HepG2 (cell line): ENCODE measurements at regions not wholly inside any gene's neighbourhood (a gene's known extent, or its start where the extent isn't known, plus 50 kb on each side); places are given as distances from the start of the nearest gene placed in this dataset.

Source experiments
- ATAC-seq: fragments of 200-7000 bp; cut with Tn5 transposase; 3 replicates; pipeline ENCODE4 v1.9.1; 2020; ENCODE audit warnings: mild to moderate bottlenecking, moderate library complexity
- BruUV-seq: library from RNA; stranded (reverse); fragments of 400-500 nt; replicated peaks from 2 replicates; lab custom pipeline; 2021; lab: Mats Ljungman, UMichigan
- CTCF ChIA-PET: fragments of 300-600 bp; formaldehyde crosslinking; extraction: SDS; loops from one replicate; lab custom pipeline; 2021; ENCODE audit warnings: low total read pairs, inconsistent platforms, low intra/inter-chr PET ratio; lab: Yijun Ruan, JAX
- POLR2A ChIA-PET: fragments of 350-600 bp; sonication (Branson Sonifier 250); formaldehyde crosslinking; loops from one replicate; lab custom pipeline; 2020; ENCODE audit warnings: antibody characterized with exemption, inconsistent platforms; lab: Yijun Ruan, JAX
- DNase-seq: peaks from one replicate; pipeline ENCODE4 v3.0.0-alpha.2; 2015; ENCODE audit warnings: low spot score
- FAIRE-seq: peaks from 3 replicates; lab custom pipeline; 2011; peaks lifted over from hg19 to GRCh38; lab: Jason Lieb, UNC
- H2AFZ ChIP-seq: one replicate; pipeline ENCODE4 v1.6.1; 2011; ENCODE audit warnings: low read length, inconsistent platforms
- H3K27ac ChIP-seq: fragments of 300-600 bp; 3 replicates; pipeline ENCODE4 v1.8.0; 2011; ENCODE audit warnings: mixed run types, mild to moderate bottlenecking, mixed read lengths, low read length, inconsistent platforms; ENCODE audit not compliant: insufficient read depth; ENCODE audit errors: extremely low read length
- H3K27me3 ChIP-seq, 2 experiments: fragments of 200-600 bp in 1 of 2; 2 replicates in 1 of 2; 3 replicates in 1 of 2; pipeline versions ENCODE4 v1.6.0 to v1.8.0; 2011; ENCODE audit warnings: low read length in 2 of 2, mild to moderate bottlenecking in 2 of 2, moderate library complexity in 2 of 2, inconsistent platforms in 1 of 2; ENCODE audit not compliant: insufficient read depth in 2 of 2, control insufficient read depth in 1 of 2
- H3K36me3 ChIP-seq, 2 experiments: fragments of 200-600 bp in 1 of 2; replicated peaks in 1 of 2; 2 replicates in 1 of 2; 3 replicates in 1 of 2; pipeline versions ENCODE4 v1.5.1 to v1.8.0; 2011; ENCODE audit warnings: low read length in 2 of 2, inconsistent platforms in 1 of 2; ENCODE audit not compliant: insufficient read depth in 2 of 2, control insufficient read depth in 1 of 2
- H3K4me1 ChIP-seq: 2 replicates; pipeline ENCODE4 v1.5.1; 2012; ENCODE audit warnings: low read length, inconsistent platforms; ENCODE audit not compliant: insufficient read depth
- H3K4me2 ChIP-seq: 2 replicates; pipeline ENCODE4 v1.6.0; 2011; ENCODE audit warnings: low read depth, low read length, inconsistent platforms
- H3K4me3 ChIP-seq, 3 experiments: fragments of 200-600 bp in 1 of 3; sonication (generic), shearing (Covaris generic) in 1 of 3; replicated peaks in 1 of 3; 2 replicates each; pipeline ENCODE4 v1.5.1; 2011 to 2016; ENCODE audit warnings: low read length in 3 of 3, inconsistent platforms in 2 of 3, low read depth in 2 of 3, mild to moderate bottlenecking in 2 of 3, control low read depth in 1 of 3, mixed read lengths in 1 of 3; ENCODE audit not compliant: insufficient read depth in 1 of 3
- H3K79me2 ChIP-seq: one replicate; pipeline ENCODE4 v1.6.1; 2011; ENCODE audit warnings: low read length, inconsistent platforms; ENCODE audit not compliant: insufficient read depth
- H3K9ac ChIP-seq: 2 replicates; pipeline ENCODE4 v1.6.0; 2011; ENCODE audit warnings: mild to moderate bottlenecking, low read depth, low read length, inconsistent platforms; ENCODE audit not compliant: insufficient read depth
- H3K9me3 ChIP-seq: 2 replicates; pipeline ENCODE4 v1.5.1; 2012; ENCODE audit warnings: mild to moderate bottlenecking, low read length
- H4K20me1 ChIP-seq: 2 replicates; pipeline ENCODE4 v1.6.0; 2011; ENCODE audit warnings: inconsistent platforms, mild to moderate bottlenecking, low read length, moderate library complexity; ENCODE audit not compliant: insufficient read depth
- BRD4 ChIP-seq: sonication (generic); formaldehyde crosslinking; IDR thresholded peaks from 2 replicates; pipeline ENCODE4 v1.4.0; 2020; ENCODE audit warnings: missing genetic modification reagents
- CENPBD1 ChIP-seq: sonication (generic); formaldehyde crosslinking; IDR thresholded peaks from 2 replicates; pipeline ENCODE4 v1.8.0; 2022; ENCODE audit warnings: missing genetic modification reagents, low read depth, mild to moderate bottlenecking, borderline replicate concordance
- DZIP1 ChIP-seq: sonication (generic); formaldehyde crosslinking; IDR thresholded peaks from 2 replicates; pipeline ENCODE4 v1.5.0; 2020; ENCODE audit warnings: mild to moderate bottlenecking, missing genetic modification reagents
- ETV5 ChIP-seq: IDR thresholded peaks from 2 replicates; pipeline ENCODE4 v1.6.1; 2018; ENCODE audit warnings: missing biosample characterization, missing genetic modification reagents, inconsistent platforms, borderline replicate concordance
- PAWR ChIP-seq: sonication (generic); formaldehyde crosslinking; IDR thresholded peaks from 2 replicates; pipeline ENCODE4 v1.4.0; 2020; ENCODE audit warnings: missing genetic modification reagents, mild to moderate bottlenecking, borderline replicate concordance
- ZBTB26 ChIP-seq: IDR thresholded peaks from 2 replicates; pipeline ENCODE4 v1.6.1; 2016; ENCODE audit warnings: missing compliant biosample characterization, missing genetic modification reagents, borderline replicate concordance
- ZNF468 ChIP-seq: sonication (generic); formaldehyde crosslinking; IDR thresholded peaks from 2 replicates; pipeline ENCODE4 v1.8.0; 2022; ENCODE audit warnings: mild to moderate bottlenecking, moderate library complexity, missing genetic modification reagents
- ZNF556 ChIP-seq: sonication (generic); formaldehyde crosslinking; IDR thresholded peaks from 2 replicates; pipeline ENCODE4 v1.4.0; 2020; ENCODE audit warnings: mild to moderate bottlenecking, missing genetic modification reagents, borderline replicate concordance
- WGBS: methylation state at CpG from one replicate; pipeline ENCODE4 v1.1.6; 2017; ENCODE audit warnings: low lambda C conversion rate; 5-methylcytosine and 5-hydroxymethylcytosine counted together
- in situ Hi-C: cut with HindIII; loops from 2 replicates; pipeline ENCODE4 v1.10.0; 2017; ENCODE audit warnings: low pct_unique_long_range_greater_than_20kb; ENCODE audit not compliant: extremely low pct_ligation_motif_present
- intact Hi-C: fragments of 100-400 bp; cut with micrococcal nuclease; formaldehyde crosslinking; loops from one replicate; pipeline ENCODE4 v1.10.0; 2022; ENCODE audit not compliant: unreplicated experiment

- Histone ChIP-seq H3K79me2 (no peaks in the 10 kb centered on the region), H3K9me3 (no peaks in the 10 kb centered on the region), H3K27me3 (no peaks in the 10 kb centered on the region), H3K4me3 (no peak overlapping the region), H2AFZ (no peak overlapping the region), H3K27ac (no peak overlapping the region), H3K4me2 (no peak overlapping the region), H4K20me1 (no peaks in the 10 kb centered on the region), H3K36me3 (no peaks in the 10 kb centered on the region), H3K9ac (no peak overlapping the region), H3K4me1 (no peaks in the 10 kb centered on the region)
- no peak for DNase-seq
- FAIRE-seq: no peak
- ChIA-PET CTCF (no interaction called here), POLR2A (no interaction called here)
- intact Hi-C loops (no loop called here), in situ Hi-C loops (no loop called here)
- TF ChIP-seq ETV5 (CRISPR knock-in tag) (no peak), CENPBD1 (CRISPR knock-in tag) (no peak), ZNF556 (CRISPR knock-in tag) (no peak), BRD4 (CRISPR knock-in tag) (no peak), ZBTB26 (CRISPR knock-in tag) (no peak), PAWR (CRISPR knock-in tag) (no peak), ZNF468 (CRISPR knock-in tag) (no peak), DZIP1 (CRISPR knock-in tag) (no peak)
- BruUV-seq: no TSS peak
- ATAC-seq: no peak
- 0% methylated on average over 1 of the region's 1 CpG for WGBS
Observed at GRCh38 chr13:87940776-87941175, 269.6 kb downstream of the SLITRK5 start.
